K562 (cell line): ENCODE measurements at regions not wholly inside any gene's neighbourhood (a gene's known extent, or its start where the extent isn't known, plus 50 kb on each side); places are given as distances from the start of the nearest gene placed in this dataset.

Source experiments
- ATAC-seq: fragments of 200-7000 bp; cut with Tn5 transposase; 3 replicates; pipeline ENCODE4 v1.9.1; 2020; ENCODE audit warnings: moderate library complexity
- BruUV-seq: library from RNA; stranded (reverse); fragments of 400-500 nt; replicated peaks from 2 replicates; lab custom pipeline; 2021; lab: Mats Ljungman, UMichigan
- CTCF ChIA-PET: fragments of 300-600 bp; formaldehyde crosslinking; extraction: SDS; loops from one replicate; lab custom pipeline; 2021; ENCODE audit warnings: low intra/inter-chr PET ratio; lab: Yijun Ruan, JAX
- POLR2A ChIA-PET: fragments of 300-600, 350-650 bp; sonication (Branson Sonifier 250); formaldehyde crosslinking; extraction: SDS; loops from one replicate; lab custom pipeline; 2021; ENCODE audit warnings: antibody characterized with exemption, inconsistent platforms; lab: Yijun Ruan, JAX
- DNase-seq, 4 experiments: peaks; one replicate each; pipeline versions ENCODE4 v3.0.0 to v3.0.0-alpha.2; 2011 to 2018; ENCODE audit warnings: low spot score in 3 of 4, mixed read lengths in 3 of 4; ENCODE audit errors: extremely low read depth in 1 of 4
- FAIRE-seq: peaks from 2 replicates; lab custom pipeline; 2011; peaks lifted over from hg19 to GRCh38; lab: Jason Lieb, UNC
- H2AFZ ChIP-seq: 2 replicates; pipeline ENCODE4 v1.6.0; 2011; ENCODE audit warnings: low read depth, low read length, control low read depth, inconsistent platforms
- H3K27ac ChIP-seq: fragments of 200-600 bp; 3 replicates; pipeline ENCODE4 v1.8.0; 2011; ENCODE audit warnings: low read depth, mild to moderate bottlenecking, control low read depth, inconsistent platforms, low read length, moderate library complexity, mixed read lengths; ENCODE audit errors: extremely low read depth
- H3K27me3 ChIP-seq, 2 experiments: fragments of 300-600 bp in 1 of 2; 2 replicates in 1 of 2; 3 replicates in 1 of 2; pipeline versions ENCODE4 v1.6.0 to v1.8.0; 2011; ENCODE audit warnings: inconsistent platforms in 2 of 2, low read length in 2 of 2, mild to moderate bottlenecking in 1 of 2, mixed read lengths in 1 of 2, moderate library complexity in 1 of 2; ENCODE audit not compliant: control insufficient read depth in 2 of 2, insufficient read depth in 2 of 2
- H3K36me3 ChIP-seq: fragments of 300-600 bp; 3 replicates; pipeline ENCODE4 v1.8.0; 2011; ENCODE audit warnings: mild to moderate bottlenecking, low read length, inconsistent platforms; ENCODE audit not compliant: control insufficient read depth, insufficient read depth
- H3K4me1 ChIP-seq, 2 experiments: fragments of 200-600 bp in 1 of 2; replicated peaks in 1 of 2; 2 replicates in 1 of 2; 3 replicates in 1 of 2; pipeline versions ENCODE4 v1.5.1 to v1.8.0; 2011; ENCODE audit warnings: inconsistent platforms in 2 of 2, low read length in 2 of 2, mild to moderate bottlenecking in 1 of 2, mixed read lengths in 1 of 2, moderate library complexity in 1 of 2; ENCODE audit not compliant: control insufficient read depth in 2 of 2, insufficient read depth in 2 of 2
- H3K4me2 ChIP-seq: 2 replicates; pipeline ENCODE4 v1.6.1; 2011; ENCODE audit warnings: low read length, control low read depth, inconsistent platforms, mixed read lengths; ENCODE audit not compliant: insufficient read depth
- H3K4me3 ChIP-seq: fragments of 200-600 bp; sonication (generic), shearing (Covaris generic); 2 replicates; pipeline ENCODE4 v1.5.1; 2016; ENCODE audit warnings: control low read depth, inconsistent platforms
- H3K79me2 ChIP-seq: fragments of 200-600 bp; 3 replicates; pipeline ENCODE4 v1.8.0; 2011; ENCODE audit warnings: low read length, inconsistent platforms; ENCODE audit not compliant: control insufficient read depth, insufficient read depth
- H3K9ac ChIP-seq, 2 experiments: 2 replicates each; pipeline versions ENCODE4 v1.6.0 to v1.6.1; 2011; ENCODE audit warnings: low read depth in 2 of 2, low read length in 2 of 2, control low read depth in 1 of 2, inconsistent platforms in 1 of 2, mild to moderate bottlenecking in 1 of 2, mixed read lengths in 1 of 2; ENCODE audit not compliant: insufficient read depth in 1 of 2
- H3K9me1 ChIP-seq: one replicate; pipeline ENCODE4 v1.6.0; 2011; ENCODE audit warnings: inconsistent platforms, mild to moderate bottlenecking, low read length, moderate library complexity; ENCODE audit not compliant: control insufficient read depth, insufficient read depth
- H3K9me3 ChIP-seq: replicated peaks from 2 replicates; pipeline ENCODE4 v1.5.1; 2011; ENCODE audit warnings: low read depth, low read length, inconsistent platforms; ENCODE audit not compliant: control insufficient read depth, insufficient read depth
- H4K20me1 ChIP-seq: replicated peaks from 2 replicates; pipeline ENCODE4 v1.6.1; 2011; ENCODE audit warnings: low read length, inconsistent platforms, mixed read lengths; ENCODE audit not compliant: control insufficient read depth, insufficient read depth
- CBFA2T2 ChIP-seq: fragments of 450-650 bp; conservative IDR thresholded peaks from 2 replicates; pipeline ENCODE4 v1.6.1; 2017; ENCODE audit warnings: mild to moderate bottlenecking
- E2F8 ChIP-seq: fragments of 450-650 bp; IDR thresholded peaks from 2 replicates; pipeline ENCODE4 v1.7.1; 2018; ENCODE audit warnings: mild to moderate bottlenecking, low read depth; ENCODE audit not compliant: partially characterized antibody
- ELF2 ChIP-seq: fragments of 250-450 bp; sonication (Bioruptor Pico); IDR thresholded peaks from 2 replicates; pipeline ENCODE4 v1.5.0; 2021; ENCODE audit warnings: mild to moderate bottlenecking
- ESRRB ChIP-seq: fragments of 250-450 bp; sonication (Bioruptor Pico); IDR thresholded peaks from 2 replicates; pipeline ENCODE4 v1.5.0; 2020; ENCODE audit warnings: mild to moderate bottlenecking, moderate library complexity, borderline replicate concordance
- HNRNPH1 ChIP-seq: fragments of 200-400 bp; formaldehyde crosslinking; optimal IDR thresholded peaks from 2 replicates; pipeline ENCODE3; 2017; ENCODE audit warnings: low read depth, mild to moderate bottlenecking, low read length, moderate library complexity
- KHSRP ChIP-seq: fragments of 450-650 bp; IDR thresholded peaks from 2 replicates; pipeline ENCODE4 v1.6.1; 2017
- MYC ChIP-seq, 2 experiments: fragments of 250-450 bp in 1 of 2; sonication (Bioruptor Pico) in 1 of 2; IDR thresholded peaks; 2 replicates each; pipeline versions ENCODE4 v1.5.1 to v1.6.1; 2012 to 2021; ENCODE audit warnings: low read depth in 2 of 2, borderline replicate concordance in 1 of 2, improper control_type of control experiment in 1 of 2, low read length in 1 of 2, mild to moderate bottlenecking in 1 of 2, moderate library complexity in 1 of 2
- PREB ChIP-seq: sonication (generic); formaldehyde crosslinking; IDR thresholded peaks from 2 replicates; pipeline ENCODE4 v1.8.1; 2023; ENCODE audit warnings: mild to moderate bottlenecking, missing genetic modification reagents
- RBM25 ChIP-seq: fragments of 200-400 bp; formaldehyde crosslinking; IDR thresholded peaks from 2 replicates; pipeline ENCODE4 v1.6.1; 2018; ENCODE audit warnings: low read length, low read depth, moderate library complexity; ENCODE audit not compliant: severe bottlenecking
- RCOR1 ChIP-seq, 2 experiments: IDR thresholded peaks; 2 replicates each; pipeline ENCODE4 v1.6.1; 2012; ENCODE audit warnings: low read depth in 2 of 2, low read length in 2 of 2, borderline replicate concordance in 1 of 2, improper control_type of control experiment in 1 of 2
- YY1 ChIP-seq, 3 experiments: IDR thresholded peaks; 2 replicates each; pipeline ENCODE4 v1.6.1; 2011; ENCODE audit warnings: low read length in 2 of 3, mild to moderate bottlenecking in 2 of 3, moderate library complexity in 2 of 3, borderline replicate concordance in 1 of 3, control low read depth in 1 of 3, low read depth in 1 of 3; ENCODE audit not compliant: insufficient read depth in 3 of 3, insufficient replicate concordance in 2 of 3, control insufficient read depth in 1 of 3, insufficient read length in 1 of 3; ENCODE audit errors: extremely low read depth in 1 of 3
- ZNF24 ChIP-seq: fragments of 450-650 bp; IDR thresholded peaks from 2 replicates; pipeline ENCODE4 v1.6.1; 2016
- ZNF347 ChIP-seq: fragments of 450-650 bp; formaldehyde crosslinking; IDR thresholded peaks from 2 replicates; pipeline ENCODE4 v1.4.0; 2020; ENCODE audit warnings: low read depth, mild to moderate bottlenecking, moderate library complexity
- WGBS: fragments of 100-300 bp; shearing (Covaris generic); methylation state at CpG from one replicate; pipeline ENCODE4 v1.1.6; 2016; ENCODE audit warnings: low coverage, mixed read lengths; ENCODE audit not compliant: insufficient coverage; ENCODE audit errors: missing lambda C conversion rate; 5-methylcytosine and 5-hydroxymethylcytosine counted together
- in situ Hi-C: fragments of 300-500 bp; cut with MboI; formaldehyde crosslinking; loops from 4 replicates; pipeline ENCODE4 v1.15.0; 2018; ENCODE audit warnings: inconsistent platforms, mixed read lengths
- intact Hi-C: fragments of 100-400 bp; cut with micrococcal nuclease; formaldehyde crosslinking; loops from 2 replicates; pipeline ENCODE4 v1.14.2; 2022

GRCh38 chr4:64935469-64936001 lies 526.3 kb upstream of the TECRL start:
- no peak for DNase-seq
- intact Hi-C loops (no loop called here), in situ Hi-C loops (no loop called here)
- H3K36me3 ChIP-seq, result no peaks in the 10 kb centered on the region
- no peaks in the 10 kb centered on the region for H4K20me1 ChIP-seq
- H3K9ac ChIP-seq, result no peak overlapping the region
- no peaks in the 10 kb centered on the region for H3K27me3 ChIP-seq
- CTCF ChIA-PET, result no interaction called here
- H3K4me3 ChIP-seq, result no peak overlapping the region
- H3K9me3 ChIP-seq, result no peaks in the 10 kb centered on the region; the same call in 1 of the 2 replicates
- H3K9me1 ChIP-seq, result no peaks in the 10 kb centered on the region
- H3K4me1 ChIP-seq, result no peaks in the 10 kb centered on the region
- H2AFZ ChIP-seq, result no peak overlapping the region
- H3K4me2 ChIP-seq, result no peak overlapping the region
- no TSS peak for BruUV-seq
- WGBS, result 0% methylated on average over 1 of the region's 1 CpG
- H3K27ac ChIP-seq, result no peak overlapping the region
- H3K79me2 ChIP-seq, result no peaks in the 10 kb centered on the region
- POLR2A ChIA-PET, result no interaction called here
- FAIRE-seq, result no peak
- no peak for ATAC-seq
- no peak for TF ChIP-seq ELF2
- no peak for TF ChIP-seq CBFA2T2
- TF ChIP-seq YY1 (IDR thresholded peaks at IDR 0.05; ENCODE audit: borderline replicate concordance in 1 of 3, control insufficient read depth in 1 of 3, extremely low read depth in 1 of 3, insufficient read depth in 3 of 3, insufficient read length in 1 of 3, insufficient replicate concordance in 2 of 3, low read depth in 1 of 3, low read length in 2 of 3), result no peak
- no peak for TF ChIP-seq RBM25
- no peak for TF ChIP-seq PREB (CRISPR knock-in tag)
- TF ChIP-seq ZNF347 (CRISPR knock-in tag), result no peak
- TF ChIP-seq ESRRB, result no peak
- TF ChIP-seq RCOR1 (IDR thresholded peaks at IDR 0.05; ENCODE audit: borderline replicate concordance in 1 of 2, low read depth in 2 of 2, low read length in 2 of 2), result no peak
- TF ChIP-seq HNRNPH1, result no peak
- no peak for TF ChIP-seq E2F8
- TF ChIP-seq MYC (IDR thresholded peaks at IDR 0.05; ENCODE audit: low read depth, low read length), result no peak
- no peak for TF ChIP-seq MYC (CRISPR knock-in tag; IDR thresholded peaks at IDR 0.05; ENCODE audit: borderline replicate concordance, low read depth)
- TF ChIP-seq ZNF24, result no peak
- no peak for TF ChIP-seq KHSRP
